Nephron progenitor cell (in vitro differentiated cells): ENCODE measurements at regions not wholly inside any gene's neighbourhood (a gene's known extent, or its start where the extent isn't known, plus 50 kb on each side); places are given as distances from the start of the nearest gene placed in this dataset.

Experiments used
- DNase-seq: peaks from one replicate; pipeline ENCODE4 v3.0.0; 2021
- H3K27ac Mint-ChIP-seq: 2 replicates; pipeline ENCODE4 v1.8.0; 2021; ENCODE audit warnings: mild to moderate bottlenecking, moderate library complexity, mixed read lengths
- H3K27me3 Mint-ChIP-seq: 2 replicates; pipeline ENCODE4 v1.8.0; 2021; ENCODE audit warnings: mild to moderate bottlenecking, low read depth, mixed read lengths; ENCODE audit not compliant: poor library complexity
- H3K36me3 Mint-ChIP-seq: 2 replicates; pipeline ENCODE4 v1.8.0; 2021; ENCODE audit warnings: low read depth, mixed read lengths
- H3K4me1 Mint-ChIP-seq: 2 replicates; pipeline ENCODE4 v1.8.0; 2021; ENCODE audit warnings: mixed read lengths
- H3K4me3 Mint-ChIP-seq: 2 replicates; pipeline ENCODE4 v1.8.0; 2021; ENCODE audit warnings: mild to moderate bottlenecking, moderate library complexity, mixed read lengths
- H3K9me3 Mint-ChIP-seq: 2 replicates; pipeline ENCODE4 v1.8.0; 2021; ENCODE audit warnings: mild to moderate bottlenecking, moderate library complexity, mixed read lengths
- CTCF ChIP-seq: fragments of 200-600 bp; sonication (generic); IDR thresholded peaks from 2 replicates; pipeline ENCODE4 v1.5.0; 2021; ENCODE audit warnings: antibody characterized with exemption

GRCh38 chr16:64061621-64062020 is 1060.2 kb downstream of the CDH11 start:
- H3K9me3 Mint-ChIP-seq, result no peaks in the 10 kb centered on the region
- TF ChIP-seq CTCF, result no peak
- DNase-seq, result no peak
- no peak overlapping the region for H3K4me3 Mint-ChIP-seq
- no peak overlapping the region for H3K27ac Mint-ChIP-seq
- H3K4me1 Mint-ChIP-seq, result peaks cover 10% of the 10 kb centered on the region
- no peaks in the 10 kb centered on the region for H3K36me3 Mint-ChIP-seq
- peaks cover 3% of the 10 kb centered on the region for H3K27me3 Mint-ChIP-seq

- no peak for TF ChIP-seq CTCF
- DNase-seq, result no peak
- H3K9me3 Mint-ChIP-seq, result no peaks in the 10 kb centered on the region
- peaks cover 10% of the 10 kb centered on the region for H3K4me1 Mint-ChIP-seq
- no peak overlapping the region for H3K27ac Mint-ChIP-seq
- peaks cover 3% of the 10 kb centered on the region for H3K27me3 Mint-ChIP-seq
- no peak overlapping the region for H3K4me3 Mint-ChIP-seq
- H3K36me3 Mint-ChIP-seq, result no peaks in the 10 kb centered on the region
Measured at GRCh38 chr16:64060631-64061030, 1061.2 kb downstream of the CDH11 start.

GRCh38 chr16:64058685-64059084 is 1063.2 kb downstream of the CDH11 start:
- H3K4me1 Mint-ChIP-seq, result peaks cover 1% of the 10 kb centered on the region
- peaks cover 3% of the 10 kb centered on the region for H3K27me3 Mint-ChIP-seq
- H3K36me3 Mint-ChIP-seq, result no peaks in the 10 kb centered on the region
- H3K4me3 Mint-ChIP-seq, result no peak overlapping the region
- peaks cover under 1% of the 10 kb centered on the region for H3K9me3 Mint-ChIP-seq
- DNase-seq, result no peak
- no peak overlapping the region for H3K27ac Mint-ChIP-seq
- no peak for TF ChIP-seq CTCF

- Mint-ChIP-seq H3K36me3 (peaks cover 14% of the 10 kb centered on the region), H3K27ac (no peak overlapping the region), H3K4me1 (no peaks in the 10 kb centered on the region)
Measured at GRCh38 chr16:64051824-64052223, 1070.0 kb downstream of the CDH11 start.

GRCh38 chr16:64047878-64048277 is 1074.0 kb downstream of the CDH11 start:
- no peaks in the 10 kb centered on the region for H3K27me3 Mint-ChIP-seq
- H3K36me3 Mint-ChIP-seq, result peaks cover 7% of the 10 kb centered on the region
- no peak for TF ChIP-seq CTCF
- DNase-seq, result no peak
- no peak overlapping the region for H3K27ac Mint-ChIP-seq
- H3K9me3 Mint-ChIP-seq, result peaks cover 24% of the 10 kb centered on the region
- no peaks in the 10 kb centered on the region for H3K4me1 Mint-ChIP-seq
- H3K4me3 Mint-ChIP-seq, result no peak overlapping the region

More at GRCh38 chr16:64051824-64052223, 1070.0 kb downstream of the CDH11 start:
- peaks cover 21% of the 10 kb centered on the region for H3K9me3 Mint-ChIP-seq
- no peak for DNase-seq
- TF ChIP-seq CTCF, result peak; percentile 31
- no peaks in the 10 kb centered on the region for H3K27me3 Mint-ChIP-seq
- no peak overlapping the region for H3K4me3 Mint-ChIP-seq

GRCh38 chr16:64047207-64047606 is 1074.7 kb downstream of the CDH11 start:
- TF ChIP-seq CTCF, result no peak
- Mint-ChIP-seq H3K9me3 (peaks cover 18% of the 10 kb centered on the region), H3K4me3 (no peak overlapping the region)

More at GRCh38 chr16:64047207-64047606, 1074.7 kb downstream of the CDH11 start:
- Mint-ChIP-seq H3K27ac (no peak overlapping the region), H3K36me3 (peaks cover 5% of the 10 kb centered on the region), H3K27me3 (no peaks in the 10 kb centered on the region), H3K4me1 (no peaks in the 10 kb centered on the region)
- no peak for DNase-seq
